ENCODE measurements at regions not wholly inside any gene's neighbourhood (a gene's known extent, or its start where the extent isn't known, plus 50 kb on each side); places are given as distances from the start of the nearest gene placed in this dataset.

GRCh38 chr10:56212951-56213350 lies 148.1 kb downstream of the ZWINT start:
- TF ChIP-seq EZH2 (IDR thresholded peaks at IDR 0.05; ENCODE audit: borderline replicate concordance, insufficient read depth, low read length, poor library complexity, severe bottlenecking), result no peak
- no peak for TF ChIP-seq CTCF (IDR thresholded peaks at IDR 0.05; ENCODE audit: poor library complexity, severe bottlenecking)
- TF ChIP-seq POLR2AphosphoS5 (IDR thresholded peaks at IDR 0.05), result no peak
- no peak for TF ChIP-seq EP300 (conservative IDR thresholded peaks at IDR 0.05; ENCODE audit: poor library complexity, severe bottlenecking)
- no peak for TF ChIP-seq TAF1 (IDR thresholded peaks at IDR 0.05; ENCODE audit: low read depth)
- TF ChIP-seq RAD21 (conservative IDR thresholded peaks at IDR 0.05), result no peak

Measured in neural cell (in vitro differentiated cells).